Stimulated activated CD8-positive, alpha-beta memory T cell treated with anti-CD3 and anti-CD28 coated beads, Interleukin-15, amount 100 ng/mL, for 48 hours (primary cell): ENCODE measurements at regions not wholly inside any gene's neighbourhood (a gene's known extent, or its start where the extent isn't known, plus 50 kb on each side); places are given as distances from the start of the nearest gene placed in this dataset.
"Not testable (repeated sequence)": the region's sequence is repeated elsewhere in the genome, so short reads cannot be mapped to it uniquely, and the experiment has no call there.

Experiments
- DNase-seq, 2 donors: peaks; one replicate each; pipeline ENCODE4 v3.0.0-alpha.2; 2020; ENCODE audit warnings: low read depth in 2 of 2

- DNase-seq = no peak
Observed at GRCh38 chrX:42442745-42443144, 335.2 kb downstream of the PPP1R2C start.

- no peak for DNase-seq
Observed at GRCh38 chrX:42437211-42437610, 340.8 kb downstream of the PPP1R2C start.

- DNase-seq = no peak
Observed at GRCh38 chrX:42434458-42435166, 343.4 kb downstream of the PPP1R2C start.

GRCh38 chrX:42432552-42432951, 345.4 kb downstream of the PPP1R2C start:
- no peak for DNase-seq

GRCh38 chrX:42422961-42423360, 355.0 kb downstream of the PPP1R2C start:
- DNase-seq = no peak

- no peak for DNase-seq
Observed at GRCh38 chrX:42420426-42420825, 357.5 kb downstream of the PPP1R2C start.

- no peak for DNase-seq
Observed at GRCh38 chrX:42415636-42416035, 362.3 kb downstream of the PPP1R2C start.

GRCh38 chrX:42414057-42414456, 363.9 kb downstream of the PPP1R2C start:
- DNase-seq = no peak

- DNase-seq = no peak
Observed at GRCh38 chrX:42399632-42400024, 378.3 kb downstream of the PPP1R2C start.

- no peak for DNase-seq
Observed at GRCh38 chrX:42398967-42399631, 378.9 kb downstream of the PPP1R2C start.

GRCh38 chrX:42396136-42396535, 381.8 kb downstream of the PPP1R2C start:
- DNase-seq = no peak

GRCh38 chrX:42392846-42393245, 385.1 kb downstream of the PPP1R2C start:
- no peak for DNase-seq

- no peak for DNase-seq
Observed at GRCh38 chrX:42386681-42387080, 391.3 kb downstream of the PPP1R2C start.

GRCh38 chrX:42385730-42386129, 392.2 kb downstream of the PPP1R2C start:
- DNase-seq = no peak

- no peak for DNase-seq
Observed at GRCh38 chrX:42384956-42385355, 393.0 kb downstream of the PPP1R2C start.

- no peak for DNase-seq
Observed at GRCh38 chrX:42378857-42379256, 399.1 kb downstream of the PPP1R2C start.

- no peak for DNase-seq
Observed at GRCh38 chrX:42375086-42375485, 402.9 kb downstream of the PPP1R2C start.

GRCh38 chrX:42366181-42366580, 411.8 kb downstream of the PPP1R2C start:
- DNase-seq = no peak

- no peak for DNase-seq
Observed at GRCh38 chrX:42362219-42362618, 415.7 kb downstream of the PPP1R2C start.

- not testable (repeated sequence) for DNase-seq
Observed at GRCh38 chrX:42342981-42343380, 419.6 kb upstream of the CASK start.
